Gastroesophageal sphincter (tissue), 4 donors: ENCODE measurements at regions not wholly inside any gene's neighbourhood (a gene's known extent, or its start where the extent isn't known, plus 50 kb on each side); places are given as distances from the start of the nearest gene placed in this dataset.

Experiments
- ATAC-seq: fragments of 150-250 bp; one replicate; pipeline ENCODE4 v1.9.1; 2016; ENCODE audit warnings: mild to moderate bottlenecking, moderate library complexity
- H3K27ac ChIP-seq, 4 donors: fragments of 200-600 bp; sonication (generic) in 3 of 4; 1 replicate in 3 of 4; 2 replicates in 1 of 4; pipeline ENCODE4 v1.5.1; 2016 to 2019
- H3K27me3 ChIP-seq: fragments of 200-600 bp; sonication (generic); one replicate; pipeline ENCODE4 v1.5.1; 2019
- H3K36me3 ChIP-seq, 2 donors: fragments of 200-600 bp; sonication (generic); one replicate each; pipeline ENCODE4 v1.5.1; 2019; ENCODE audit warnings: control low read depth in 1 of 2
- H3K4me1 ChIP-seq, 3 donors: fragments of 200-600 bp; sonication (generic); 1 replicate in 2 of 3; 2 replicates in 1 of 3; pipeline ENCODE4 v1.5.1; 2016 to 2019; ENCODE audit warnings: control low read depth in 2 of 3
- H3K4me3 ChIP-seq, 2 donors: fragments of 200-600 bp; sonication (generic); one replicate each; pipeline ENCODE4 v1.5.1; 2019; ENCODE audit warnings: mild to moderate bottlenecking in 1 of 2, moderate library complexity in 1 of 2
- H3K9me3 ChIP-seq, 3 donors: fragments of 200-600 bp; sonication (generic); one replicate each; pipeline ENCODE4 v1.5.1; 2017 to 2019; ENCODE audit warnings: control low read depth in 2 of 3
- CTCF ChIP-seq, 4 experiments: fragments of 200-600 bp in 2 of 4; fragments of 450-650 bp in 2 of 4; sonication (generic) in 1 of 4; IDR thresholded peaks; one replicate each; pipeline ENCODE4 v1.5.1; 2017 to 2019; ENCODE audit warnings: antibody characterized with exemption in 4 of 4, mild to moderate bottlenecking in 2 of 4, moderate library complexity in 2 of 4
- EP300 ChIP-seq: sonication (generic); formaldehyde crosslinking; IDR thresholded peaks from one replicate; pipeline ENCODE4 v1.6.1; 2017; ENCODE audit warnings: antibody characterized with exemption, mild to moderate bottlenecking
- POLR2A ChIP-seq, 2 donors: fragments of 450-650 bp; IDR thresholded peaks; one replicate each; pipeline ENCODE4 v1.6.1; 2017; ENCODE audit warnings: antibody characterized with exemption in 2 of 2, mild to moderate bottlenecking in 2 of 2, moderate library complexity in 1 of 2
- POLR2AphosphoS5 ChIP-seq: sonication (generic); formaldehyde crosslinking; IDR thresholded peaks from one replicate; pipeline ENCODE4 v1.6.1; 2017; ENCODE audit warnings: antibody characterized with exemption
- WGBS, 2 donors: methylation state at CpG; one replicate each; pipeline ENCODE4 v1.1.5; 2018; ENCODE audit warnings: low coverage in 1 of 2; 5-methylcytosine and 5-hydroxymethylcytosine counted together

- no peak for TF ChIP-seq POLR2A (IDR thresholded peaks at IDR 0.05)
- TF ChIP-seq CTCF (IDR thresholded peaks at IDR 0.05) = no peak
- no peak for TF ChIP-seq EP300
- TF ChIP-seq POLR2AphosphoS5 = no peak
- no peak for ATAC-seq
- no peak overlapping the region for H3K4me3 ChIP-seq
- no peak overlapping the region for H3K27ac ChIP-seq
- no peaks in the 10 kb centered on the region for H3K36me3 ChIP-seq
- WGBS, 2 donors = 68 to 71% methylated on average over 1 to 5 of the region's 6 CpGs
- no peaks in the 10 kb centered on the region for H3K27me3 ChIP-seq
- H3K4me1 ChIP-seq = no peaks in the 10 kb centered on the region
- H3K9me3 ChIP-seq = no peaks in the 10 kb centered on the region
Measured at GRCh38 chr13:47190696-47191305, 293.9 kb upstream of the HTR2A start.

- no peaks in the 10 kb centered on the region for H3K4me1 ChIP-seq
- no peak overlapping the region for H3K4me3 ChIP-seq
- WGBS, 2 donors = 70 to 83% methylated on average over 2 to 3 of the region's 3 CpGs
- H3K27ac ChIP-seq = no peak overlapping the region
- TF ChIP-seq POLR2AphosphoS5 = no peak
- no peak for TF ChIP-seq CTCF (IDR thresholded peaks at IDR 0.05)
- no peak for TF ChIP-seq POLR2A (IDR thresholded peaks at IDR 0.05)
- no peak for TF ChIP-seq EP300
- no peaks in the 10 kb centered on the region for H3K36me3 ChIP-seq
- no peaks in the 10 kb centered on the region for H3K9me3 ChIP-seq
- H3K27me3 ChIP-seq = no peaks in the 10 kb centered on the region
- no peak for ATAC-seq
Measured at GRCh38 chr13:47188802-47189201, 291.9 kb upstream of the HTR2A start.

- no peak for ATAC-seq
- Histone ChIP-seq H3K27ac (no peak overlapping the region), H3K4me3 (no peak overlapping the region), H3K4me1 (no peaks in the 10 kb centered on the region), H3K9me3 (no peaks in the 10 kb centered on the region), H3K27me3 (no peaks in the 10 kb centered on the region), H3K36me3 (no peaks in the 10 kb centered on the region)
- WGBS, 2 donors = 60 to 86% methylated on average over 2 of the region's 2 CpGs
- TF ChIP-seq CTCF (IDR thresholded peaks at IDR 0.05) = no peak
- TF ChIP-seq POLR2A (IDR thresholded peaks at IDR 0.05) = no peak
- TF ChIP-seq POLR2AphosphoS5 = no peak
- TF ChIP-seq EP300 = no peak
Measured at GRCh38 chr13:47186471-47186870, 289.6 kb upstream of the HTR2A start.

- no peak for TF ChIP-seq POLR2AphosphoS5
- TF ChIP-seq CTCF (IDR thresholded peaks at IDR 0.05) = no peak
- TF ChIP-seq POLR2A (IDR thresholded peaks at IDR 0.05) = no peak
- no peak for TF ChIP-seq EP300
- ATAC-seq = no peak
- Histone ChIP-seq H3K36me3 (no peaks in the 10 kb centered on the region), H3K27ac (no peak overlapping the region), H3K4me1 (no peaks in the 10 kb centered on the region), H3K27me3 (no peaks in the 10 kb centered on the region), H3K9me3 (no peaks in the 10 kb centered on the region), H3K4me3 (no peak overlapping the region)
Measured at GRCh38 chr13:47184321-47184720, 287.5 kb upstream of the HTR2A start.

GRCh38 chr13:47179321-47179720 lies 282.5 kb upstream of the HTR2A start:
- ATAC-seq = no peak
- WGBS, 2 donors = 76 to 79% methylated on average over 3 of the region's 3 CpGs

More at GRCh38 chr13:47179321-47179720, 282.5 kb upstream of the HTR2A start:
- no peak overlapping the region for H3K27ac ChIP-seq
- H3K36me3 ChIP-seq = no peaks in the 10 kb centered on the region
- H3K4me1 ChIP-seq = no peaks in the 10 kb centered on the region
- H3K4me3 ChIP-seq = no peak overlapping the region
- no peaks in the 10 kb centered on the region for H3K9me3 ChIP-seq
- no peaks in the 10 kb centered on the region for H3K27me3 ChIP-seq
- TF ChIP-seq POLR2A (IDR thresholded peaks at IDR 0.05) (no peak), CTCF (IDR thresholded peaks at IDR 0.05) (no peak), EP300 (no peak), POLR2AphosphoS5 (no peak)
